Activated CD8-positive, alpha-beta T cell treated with anti-CD3 and anti-CD28 coated beads, Interleukin-2, amount 10 ng/mL, durations not matched to agents 7 days and 5 days (primary cell): ENCODE measurements at regions not wholly inside any gene's neighbourhood (a gene's known extent, or its start where the extent isn't known, plus 50 kb on each side); places are given as distances from the start of the nearest gene placed in this dataset.
"Not testable (repeated sequence)": the region's sequence is repeated elsewhere in the genome, so short reads cannot be mapped to it uniquely, and the experiment has no call there.

ENCODE experiments used
- ATAC-seq: fragments of 150-1000 bp; cut with Tn5 transposase; one replicate; pipeline ENCODE4 v1.10.0; 2021; ENCODE audit warnings: moderate library complexity
- CTCF ChIA-PET: fragments of 350-600 bp; sonication (Branson Sonifier 250); formaldehyde crosslinking; loops from one replicate; lab custom pipeline; 2021; ENCODE audit warnings: antibody characterized with exemption; lab: Charles Lee
- POLR2A ChIA-PET: fragments of 350-600 bp; sonication (Branson Sonifier 250); formaldehyde crosslinking; loops from one replicate; lab custom pipeline; 2021; ENCODE audit warnings: antibody characterized with exemption; lab: Charles Lee
- DNase-seq: peaks from one replicate; pipeline ENCODE4 v3.0.0-alpha.2; 2020
- H3K27ac Mint-ChIP-seq: one replicate; pipeline ENCODE4 v1.8.0; 2021; ENCODE audit warnings: mild to moderate bottlenecking, mixed read lengths
- H3K27me3 Mint-ChIP-seq: one replicate; pipeline ENCODE4 v1.8.0; 2021; ENCODE audit warnings: low read depth, mixed read lengths
- H3K36me3 Mint-ChIP-seq: one replicate; pipeline ENCODE4 v1.8.0; 2021; ENCODE audit warnings: low read depth, mixed read lengths
- H3K4me1 Mint-ChIP-seq: one replicate; pipeline ENCODE4 v1.8.0; 2021; ENCODE audit warnings: low read depth, mixed read lengths
- H3K4me3 Mint-ChIP-seq: one replicate; pipeline ENCODE4 v1.8.0; 2021; ENCODE audit warnings: mild to moderate bottlenecking, mixed read lengths
- H3K9me3 Mint-ChIP-seq: one replicate; pipeline ENCODE4 v1.8.0; 2022; ENCODE audit warnings: mixed read lengths; ENCODE audit not compliant: insufficient read depth

DNA sequence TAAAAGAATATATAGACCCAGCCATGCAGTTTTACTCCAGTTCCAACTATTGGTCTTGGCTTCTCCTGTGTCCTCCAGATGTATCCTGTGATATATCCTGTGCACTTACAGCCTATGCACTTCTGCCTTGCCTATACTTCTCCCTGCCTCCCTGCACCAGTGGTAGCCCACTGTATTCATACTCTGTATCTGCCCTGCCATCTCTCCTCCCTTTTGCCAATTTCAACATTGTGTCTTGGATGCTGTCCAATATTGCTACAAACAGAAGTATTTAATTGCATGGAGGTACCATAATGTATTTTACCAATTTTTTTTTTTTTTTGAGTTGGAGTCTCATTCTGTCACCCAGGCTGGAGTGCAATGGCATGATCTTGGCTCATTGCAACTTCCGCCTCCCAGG, 242.7 kb downstream of the HAPSTR1 start:
- POLR2A ChIA-PET = no interaction called here
- ATAC-seq = no peak
- no peaks in the 10 kb centered on the region for H3K4me1 Mint-ChIP-seq

DNA sequence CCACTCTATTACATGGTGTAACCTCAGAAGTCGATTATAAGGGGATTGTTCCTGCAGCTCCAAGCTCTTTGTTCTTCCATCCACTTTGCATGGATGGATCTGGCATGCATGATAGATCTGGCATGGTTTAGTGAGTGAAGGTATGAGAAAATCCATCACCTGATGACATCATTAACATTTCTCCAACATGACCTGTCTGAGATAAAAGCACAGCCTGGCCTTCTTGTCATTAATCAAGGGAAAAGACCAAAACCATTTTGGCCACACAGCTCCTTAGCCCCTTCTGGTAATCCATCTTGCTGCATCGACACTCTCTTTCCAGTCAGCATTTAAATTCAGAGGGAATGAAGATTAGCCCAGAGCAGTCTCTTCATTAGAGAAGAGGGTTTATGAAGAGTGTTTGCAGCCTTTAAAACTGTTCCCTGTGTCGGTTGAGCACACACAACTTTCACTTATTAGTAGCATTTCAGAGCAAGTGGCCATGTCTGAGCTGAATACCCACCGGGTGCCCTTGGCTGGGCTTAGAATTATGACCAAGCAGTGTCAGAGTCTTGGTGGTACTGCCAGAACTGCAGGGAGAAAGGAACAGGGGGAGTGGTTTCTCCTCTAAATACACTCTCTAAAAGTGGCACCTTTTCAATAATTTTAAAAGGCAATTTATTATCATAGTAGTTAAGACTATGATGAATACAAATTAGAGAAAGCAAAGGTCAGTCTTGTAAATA, 246.0 kb downstream of the HAPSTR1 start:
- no peak for ATAC-seq
- no peaks in the 10 kb centered on the region for H3K36me3 Mint-ChIP-seq
- CTCF ChIA-PET = no interaction called here

More for the DNA sequence above, 242.7 kb downstream of the HAPSTR1 start:
- Mint-ChIP-seq H3K36me3 (no peaks in the 10 kb centered on the region), H3K4me3 (no peak overlapping the region), H3K9me3 (no peaks in the 10 kb centered on the region), H3K27me3 (peaks cover 2% of the 10 kb centered on the region), H3K27ac (no peak overlapping the region)
- DNase-seq = no peak
- CTCF ChIA-PET = no interaction called here

DNA sequence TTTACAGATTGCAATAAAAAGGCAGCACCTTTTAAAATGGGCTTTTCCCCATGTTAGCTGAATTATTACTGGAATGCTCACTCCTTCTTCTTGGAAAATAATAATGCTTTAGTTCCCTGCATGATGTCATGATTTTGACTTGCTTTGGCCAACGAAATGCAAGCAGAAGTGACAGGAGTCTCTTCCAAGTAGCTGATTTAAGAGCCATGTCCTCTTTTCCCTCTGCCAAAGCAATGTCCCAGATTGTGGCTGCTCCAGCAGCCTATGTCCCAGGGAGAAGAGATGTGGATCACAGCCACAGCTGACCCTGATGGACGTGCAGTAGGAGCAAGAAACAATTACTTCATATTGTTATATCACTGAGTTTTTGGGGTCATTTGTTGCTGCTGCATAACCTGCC, 246.6 kb downstream of the HAPSTR1 start:
- Mint-ChIP-seq H3K4me3 (no peak overlapping the region), H3K4me1 (no peaks in the 10 kb centered on the region), H3K36me3 (no peaks in the 10 kb centered on the region), H3K27me3 (no peaks in the 10 kb centered on the region), H3K27ac (no peak overlapping the region), H3K9me3 (no peaks in the 10 kb centered on the region)
- POLR2A ChIA-PET = no interaction called here
- CTCF ChIA-PET = no interaction called here
- ATAC-seq (no peak), DNase-seq (no peak)

More for the DNA sequence above, 246.0 kb downstream of the HAPSTR1 start:
- POLR2A ChIA-PET = no interaction called here
- no peak overlapping the region for H3K4me3 Mint-ChIP-seq
- H3K27me3 Mint-ChIP-seq = no peaks in the 10 kb centered on the region
- H3K27ac Mint-ChIP-seq = no peak overlapping the region
- no peaks in the 10 kb centered on the region for H3K9me3 Mint-ChIP-seq
- H3K4me1 Mint-ChIP-seq = no peaks in the 10 kb centered on the region
- no peak for DNase-seq

GRCh38 chr16:9338510-9338909, 247.1 kb downstream of the HAPSTR1 start:
- POLR2A ChIA-PET = no interaction called here

DNA sequence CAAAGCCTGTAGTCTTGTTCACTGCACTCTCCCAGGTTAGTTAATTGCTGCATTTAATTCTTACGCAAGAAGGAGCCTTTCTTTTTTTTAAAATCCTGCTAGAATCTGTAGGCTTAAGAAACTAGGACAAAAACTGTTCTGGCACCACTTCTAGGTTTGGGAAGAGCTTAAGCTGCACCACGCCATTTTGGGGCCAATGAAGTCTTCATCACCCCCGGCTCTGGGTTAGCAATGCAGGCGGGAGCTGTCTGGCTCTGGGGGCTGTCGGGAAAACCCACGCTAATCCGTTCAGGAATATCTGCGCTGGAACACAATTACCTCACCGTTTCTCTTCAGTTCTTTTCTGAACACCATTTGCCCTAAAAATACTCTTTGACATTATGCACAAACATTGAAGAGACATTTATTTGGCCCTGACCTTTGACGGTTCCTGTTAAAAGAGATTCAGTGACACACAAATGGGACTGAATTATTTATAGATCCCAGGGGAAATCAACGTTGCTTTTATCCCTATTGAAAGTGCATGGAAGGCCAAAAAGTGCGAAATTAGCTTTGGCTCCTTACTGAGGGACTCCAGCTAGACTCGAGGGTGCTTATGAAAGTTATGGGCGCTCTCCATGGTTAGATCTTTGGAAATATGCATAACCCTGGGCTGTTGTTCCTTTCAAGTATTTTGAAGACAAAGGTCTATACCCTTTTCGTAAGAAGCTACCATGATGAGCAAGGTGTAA, 249.2 kb downstream of the HAPSTR1 start:
- CTCF ChIA-PET = no interaction called here
- POLR2A ChIA-PET = no interaction called here
- ATAC-seq (no peak), DNase-seq (no peak)
- Mint-ChIP-seq H3K27ac (no peak overlapping the region), H3K27me3 (no peaks in the 10 kb centered on the region), H3K4me3 (no peak overlapping the region), H3K9me3 (no peaks in the 10 kb centered on the region), H3K36me3 (no peaks in the 10 kb centered on the region), H3K4me1 (no peaks in the 10 kb centered on the region)

More at GRCh38 chr16:9338510-9338909, 247.1 kb downstream of the HAPSTR1 start:
- Mint-ChIP-seq H3K27me3 (no peaks in the 10 kb centered on the region), H3K9me3 (no peaks in the 10 kb centered on the region), H3K36me3 (no peaks in the 10 kb centered on the region), H3K4me1 (no peaks in the 10 kb centered on the region), H3K4me3 (no peak overlapping the region), H3K27ac (no peak overlapping the region)
- no peak for DNase-seq
- no peak for ATAC-seq
- CTCF ChIA-PET = no interaction called here

DNA sequence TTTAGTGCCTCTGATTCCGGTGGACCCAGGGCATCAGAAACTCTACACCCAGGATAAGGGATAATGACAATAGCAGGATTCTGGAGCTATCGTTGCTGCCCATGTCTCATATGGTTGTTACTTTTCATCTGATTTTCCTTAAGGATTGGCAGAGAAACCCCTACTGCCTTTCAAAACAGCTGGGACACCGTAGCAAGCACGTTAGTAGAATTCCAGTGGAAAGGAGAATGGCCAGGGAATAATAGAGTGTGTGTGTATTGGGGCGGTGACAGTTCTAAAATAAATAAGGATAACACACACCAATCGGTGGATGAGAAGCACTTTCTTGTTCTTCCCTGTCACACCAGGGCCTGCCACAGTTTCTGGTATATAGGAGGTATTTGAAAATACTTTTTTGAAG, 251.8 kb downstream of the HAPSTR1 start:
- Mint-ChIP-seq H3K27me3 (no peaks in the 10 kb centered on the region), H3K9me3 (no peaks in the 10 kb centered on the region), H3K4me3 (no peak overlapping the region), H3K4me1 (no peaks in the 10 kb centered on the region), H3K36me3 (no peaks in the 10 kb centered on the region), H3K27ac (no peak overlapping the region)
- ATAC-seq (no peak), DNase-seq (no peak)
- ChIA-PET POLR2A (no interaction called here), CTCF (no interaction called here)

- ChIA-PET POLR2A (no interaction called here), CTCF (no interaction called here)
- Mint-ChIP-seq H3K9me3 (peaks cover 5% of the 10 kb centered on the region), H3K4me1 (no peaks in the 10 kb centered on the region), H3K27me3 (no peaks in the 10 kb centered on the region), H3K27ac (no peak overlapping the region), H3K36me3 (no peaks in the 10 kb centered on the region), H3K4me3 (no peak overlapping the region)
- DNase-seq (no peak), ATAC-seq (no peak)
These were observed 253.1 kb downstream of the HAPSTR1 start for GRCh38 chr16:9344508-9344907.

- ChIA-PET POLR2A (no interaction called here), CTCF (no interaction called here)
- Mint-ChIP-seq H3K36me3 (no peaks in the 10 kb centered on the region), H3K4me3 (no peak overlapping the region), H3K9me3 (peaks cover 5% of the 10 kb centered on the region), H3K27ac (no peak overlapping the region), H3K27me3 (no peaks in the 10 kb centered on the region), H3K4me1 (no peaks in the 10 kb centered on the region)
- no peak for ATAC-seq
- no peak for DNase-seq
These were observed 253.6 kb downstream of the HAPSTR1 start for GRCh38 chr16:9345046-9345445.

GRCh38 chr16:9345880-9346279, 254.4 kb downstream of the HAPSTR1 start:
- H3K27me3 Mint-ChIP-seq = no peaks in the 10 kb centered on the region
- ATAC-seq = no peak
- no peak overlapping the region for H3K4me3 Mint-ChIP-seq
- H3K27ac Mint-ChIP-seq = no peak overlapping the region
- ChIA-PET CTCF (no interaction called here), POLR2A (no interaction called here)
- H3K9me3 Mint-ChIP-seq = peaks cover 5% of the 10 kb centered on the region
- no peak for DNase-seq
- H3K36me3 Mint-ChIP-seq = no peaks in the 10 kb centered on the region
- H3K4me1 Mint-ChIP-seq = no peaks in the 10 kb centered on the region

GRCh38 chr16:9348912-9349311, 257.5 kb downstream of the HAPSTR1 start:
- POLR2A ChIA-PET = no interaction called here
- H3K27me3 Mint-ChIP-seq = no peaks in the 10 kb centered on the region
- DNase-seq (no peak), ATAC-seq (no peak)
- no peaks in the 10 kb centered on the region for H3K36me3 Mint-ChIP-seq
- H3K9me3 Mint-ChIP-seq = peaks cover 5% of the 10 kb centered on the region
- no peak overlapping the region for H3K27ac Mint-ChIP-seq
- H3K4me1 Mint-ChIP-seq = no peaks in the 10 kb centered on the region
- CTCF ChIA-PET = no interaction called here
- H3K4me3 Mint-ChIP-seq = no peak overlapping the region

- H3K27me3 Mint-ChIP-seq, H3K4me1 Mint-ChIP-seq, POLR2A ChIA-PET, H3K27ac Mint-ChIP-seq, CTCF ChIA-PET, ATAC-seq, H3K36me3 Mint-ChIP-seq, H3K9me3 Mint-ChIP-seq, DNase-seq, H3K4me3 Mint-ChIP-seq: not testable (repeated sequence)
These were observed 258.0 kb downstream of the HAPSTR1 start for GRCh38 chr16:9349373-9349960.

DNA sequence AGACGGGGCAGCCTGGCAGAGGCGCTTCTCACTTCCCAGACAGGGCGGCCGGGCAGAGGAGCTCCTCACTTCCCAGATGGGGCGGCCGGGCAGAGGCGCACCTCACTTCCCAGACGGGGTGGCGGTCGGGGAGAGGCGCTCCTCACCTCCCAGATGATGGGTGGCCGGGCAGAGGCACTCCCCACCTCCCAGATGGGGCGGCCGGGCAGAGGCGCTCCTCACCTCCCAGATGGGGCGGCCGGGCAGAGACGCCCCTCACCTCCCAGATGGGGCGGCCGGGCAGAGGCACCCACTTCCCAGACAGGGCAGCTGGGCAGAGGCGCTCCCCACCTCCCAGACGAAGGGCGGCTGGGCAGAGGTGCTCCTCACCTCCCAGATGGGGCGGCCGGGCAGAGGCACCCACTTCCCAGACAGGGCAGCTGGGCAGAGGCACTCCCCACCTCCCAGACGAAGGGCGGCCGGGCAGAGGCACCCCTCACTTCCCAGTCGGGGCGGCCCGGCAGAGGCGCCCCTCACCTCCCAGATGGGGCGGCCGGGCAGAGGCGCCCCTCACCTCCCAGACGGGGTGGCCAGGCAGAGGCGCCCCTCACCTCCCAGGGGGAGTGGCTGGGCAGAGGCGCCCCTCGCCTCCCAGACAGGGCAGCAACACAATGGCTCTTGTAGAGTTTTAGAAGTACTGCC, 258.8 kb downstream of the HAPSTR1 start:
- H3K27ac Mint-ChIP-seq, H3K9me3 Mint-ChIP-seq, POLR2A ChIA-PET, ATAC-seq, H3K4me3 Mint-ChIP-seq, DNase-seq, H3K27me3 Mint-ChIP-seq, H3K4me1 Mint-ChIP-seq, H3K36me3 Mint-ChIP-seq, CTCF ChIA-PET: not testable (repeated sequence)
